Calu3 (cell line): ENCODE measurements at regions not wholly inside any gene's neighbourhood (a gene's known extent, or its start where the extent isn't known, plus 50 kb on each side); places are given as distances from the start of the nearest gene placed in this dataset.
"Not testable (repeated sequence)": the region's sequence is repeated elsewhere in the genome, so short reads cannot be mapped to it uniquely, and the experiment has no call there.

Experiments
- BruUV-seq: library from RNA; stranded (reverse); fragments of 400-500 nt; replicated peaks from 2 replicates; lab custom pipeline; 2021; lab: Mats Ljungman, UMichigan
- CTCF ChIA-PET: fragments of 300-600 bp; sonication (Branson Sonifier 250); formaldehyde crosslinking; loops from one replicate; lab custom pipeline; 2022; ENCODE audit warnings: antibody characterized with exemption; lab: Charles Lee
- DNase-seq: peaks from one replicate; pipeline ENCODE4 v3.0.0; 2022
- H3K27ac Mint-ChIP-seq: one replicate; pipeline ENCODE4 v1.8.0; 2022; ENCODE audit warnings: mixed read lengths; ENCODE audit not compliant: unreplicated experiment
- H3K27me3 Mint-ChIP-seq: one replicate; pipeline ENCODE4 v1.8.0; 2022; ENCODE audit warnings: mixed read lengths; ENCODE audit not compliant: unreplicated experiment
- H3K36me3 Mint-ChIP-seq: one replicate; pipeline ENCODE4 v1.8.0; 2022; ENCODE audit warnings: mild to moderate bottlenecking, moderate library complexity, mixed read lengths; ENCODE audit not compliant: insufficient read depth, unreplicated experiment
- H3K4me1 Mint-ChIP-seq: one replicate; pipeline ENCODE4 v1.8.0; 2022; ENCODE audit warnings: mild to moderate bottlenecking, low read depth, mixed read lengths; ENCODE audit not compliant: unreplicated experiment
- H3K4me3 Mint-ChIP-seq: one replicate; pipeline ENCODE4 v1.8.0; 2022; ENCODE audit warnings: mild to moderate bottlenecking, low read depth, moderate library complexity, mixed read lengths; ENCODE audit not compliant: unreplicated experiment
- H3K9me3 Mint-ChIP-seq: one replicate; pipeline ENCODE4 v1.8.0; 2022; ENCODE audit warnings: low read depth, mixed read lengths; ENCODE audit not compliant: unreplicated experiment
- intact Hi-C: fragments of 100-400 bp; cut with micrococcal nuclease; formaldehyde crosslinking; loops from one replicate; pipeline ENCODE4 v1.10.0; 2022; ENCODE audit not compliant: unreplicated experiment
- TF ChIP-seq, protein P1 (sequence below): fragments of 200-600 bp; IDR thresholded peaks from one replicate; pipeline ENCODE4 v1.8.0; 2022; ENCODE audit warnings: antibody characterized with exemption; ENCODE audit not compliant: unreplicated experiment

- TF ChIP-seq, protein P1, sequence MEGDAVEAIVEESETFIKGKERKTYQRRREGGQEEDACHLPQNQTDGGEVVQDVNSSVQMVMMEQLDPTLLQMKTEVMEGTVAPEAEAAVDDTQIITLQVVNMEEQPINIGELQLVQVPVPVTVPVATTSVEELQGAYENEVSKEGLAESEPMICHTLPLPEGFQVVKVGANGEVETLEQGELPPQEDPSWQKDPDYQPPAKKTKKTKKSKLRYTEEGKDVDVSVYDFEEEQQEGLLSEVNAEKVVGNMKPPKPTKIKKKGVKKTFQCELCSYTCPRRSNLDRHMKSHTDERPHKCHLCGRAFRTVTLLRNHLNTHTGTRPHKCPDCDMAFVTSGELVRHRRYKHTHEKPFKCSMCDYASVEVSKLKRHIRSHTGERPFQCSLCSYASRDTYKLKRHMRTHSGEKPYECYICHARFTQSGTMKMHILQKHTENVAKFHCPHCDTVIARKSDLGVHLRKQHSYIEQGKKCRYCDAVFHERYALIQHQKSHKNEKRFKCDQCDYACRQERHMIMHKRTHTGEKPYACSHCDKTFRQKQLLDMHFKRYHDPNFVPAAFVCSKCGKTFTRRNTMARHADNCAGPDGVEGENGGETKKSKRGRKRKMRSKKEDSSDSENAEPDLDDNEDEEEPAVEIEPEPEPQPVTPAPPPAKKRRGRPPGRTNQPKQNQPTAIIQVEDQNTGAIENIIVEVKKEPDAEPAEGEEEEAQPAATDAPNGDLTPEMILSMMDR: no peak
- Mint-ChIP-seq H3K9me3 (peaks cover 9% of the 10 kb centered on the region), H3K27me3 (no peaks in the 10 kb centered on the region), H3K36me3 (no peaks in the 10 kb centered on the region), H3K4me1 (no peaks in the 10 kb centered on the region), H3K27ac (no peak overlapping the region), H3K4me3 (no peak overlapping the region)
- CTCF ChIA-PET: no interaction called here
- intact Hi-C loops: no loop called here
- no peak for DNase-seq
- no TSS peak for BruUV-seq
Observed at GRCh38 chr1:163999131-163999530, 559.9 kb upstream of the PBX1 start.

DNA sequence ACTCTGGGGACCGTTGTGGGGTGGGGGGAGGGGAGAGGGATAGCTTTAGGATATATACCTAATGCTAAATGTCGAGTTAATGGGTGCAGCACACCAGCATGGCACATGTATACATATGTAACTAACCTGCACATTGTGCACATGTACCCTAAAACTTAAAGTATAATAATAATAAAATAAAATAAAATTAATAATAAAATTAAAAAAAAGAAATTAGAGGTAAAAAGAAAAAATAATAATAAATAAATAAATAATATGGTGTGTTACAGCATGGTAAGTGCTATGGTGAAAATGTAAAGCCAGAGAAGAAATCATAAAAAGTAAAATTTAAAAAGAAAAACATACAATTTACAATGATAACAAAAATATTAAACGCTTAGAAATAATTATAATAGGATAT lies 552.8 kb upstream of the PBX1 start:
- H3K4me3 Mint-ChIP-seq, H3K27ac Mint-ChIP-seq, DNase-seq, H3K4me1 Mint-ChIP-seq, H3K27me3 Mint-ChIP-seq, H3K36me3 Mint-ChIP-seq, CTCF ChIA-PET, BruUV-seq, intact Hi-C loops, H3K9me3 Mint-ChIP-seq: not testable (repeated sequence)

GRCh38 chr1:164006621-164007020 lies 552.4 kb upstream of the PBX1 start:
- Mint-ChIP-seq H3K27me3 (no peaks in the 10 kb centered on the region), H3K9me3 (peaks cover 10% of the 10 kb centered on the region), H3K4me1 (no peaks in the 10 kb centered on the region), H3K4me3 (no peak overlapping the region), H3K27ac (no peak overlapping the region), H3K36me3 (no peaks in the 10 kb centered on the region)
- DNase-seq: no peak
- no TSS peak for BruUV-seq
- CTCF ChIA-PET: no interaction called here
- intact Hi-C loops: no loop called here
- TF ChIP-seq, protein P1: no peak

GRCh38 chr1:164017239-164017638 lies 541.7 kb upstream of the PBX1 start:
- no peaks in the 10 kb centered on the region for H3K4me1 Mint-ChIP-seq
- H3K4me3 Mint-ChIP-seq: no peak overlapping the region
- no peaks in the 10 kb centered on the region for H3K36me3 Mint-ChIP-seq
- no peak overlapping the region for H3K27ac Mint-ChIP-seq
- TF ChIP-seq, protein P1: no peak
- no peak for DNase-seq
- intact Hi-C loops: no loop called here
- H3K27me3 Mint-ChIP-seq: no peaks in the 10 kb centered on the region
- peaks cover 13% of the 10 kb centered on the region for H3K9me3 Mint-ChIP-seq
- CTCF ChIA-PET: no interaction called here
- no TSS peak for BruUV-seq

DNA sequence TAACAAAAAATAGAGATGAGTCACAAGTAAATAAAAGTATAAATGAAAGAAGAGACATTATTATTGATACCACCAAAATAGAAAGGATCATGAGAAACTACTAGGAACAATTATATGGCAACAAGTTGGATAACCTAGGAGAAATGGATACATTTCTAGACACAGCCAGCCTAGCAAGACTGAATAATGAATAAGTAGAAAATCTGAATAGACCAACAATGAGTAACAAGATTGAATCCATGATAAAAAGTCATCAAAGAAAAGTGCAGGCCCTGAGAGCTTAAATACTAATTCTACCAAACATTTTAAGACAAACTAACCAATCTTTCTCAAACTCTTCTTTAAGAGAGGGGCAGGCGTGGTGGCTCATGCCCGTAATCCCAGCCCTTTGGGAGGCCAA lies 538.6 kb upstream of the PBX1 start:
- no peak overlapping the region for H3K27ac Mint-ChIP-seq
- intact Hi-C loops: no loop called here
- H3K9me3 Mint-ChIP-seq: peaks cover 22% of the 10 kb centered on the region
- BruUV-seq: no TSS peak
- no peak overlapping the region for H3K4me3 Mint-ChIP-seq
- TF ChIP-seq, protein P1: no peak
- CTCF ChIA-PET: no interaction called here
- no peaks in the 10 kb centered on the region for H3K4me1 Mint-ChIP-seq
- DNase-seq: no peak
- no peaks in the 10 kb centered on the region for H3K27me3 Mint-ChIP-seq
- no peaks in the 10 kb centered on the region for H3K36me3 Mint-ChIP-seq
